ENCODE measurements at regions not wholly inside any gene's neighbourhood (a gene's known extent, or its start where the extent isn't known, plus 50 kb on each side); places are given as distances from the start of the nearest gene placed in this dataset.

- TF ChIP-seq SRSF1 (IDR thresholded peaks at IDR 0.05; ENCODE audit: low read depth, low read length) = no peak
- TF ChIP-seq, protein P1, sequence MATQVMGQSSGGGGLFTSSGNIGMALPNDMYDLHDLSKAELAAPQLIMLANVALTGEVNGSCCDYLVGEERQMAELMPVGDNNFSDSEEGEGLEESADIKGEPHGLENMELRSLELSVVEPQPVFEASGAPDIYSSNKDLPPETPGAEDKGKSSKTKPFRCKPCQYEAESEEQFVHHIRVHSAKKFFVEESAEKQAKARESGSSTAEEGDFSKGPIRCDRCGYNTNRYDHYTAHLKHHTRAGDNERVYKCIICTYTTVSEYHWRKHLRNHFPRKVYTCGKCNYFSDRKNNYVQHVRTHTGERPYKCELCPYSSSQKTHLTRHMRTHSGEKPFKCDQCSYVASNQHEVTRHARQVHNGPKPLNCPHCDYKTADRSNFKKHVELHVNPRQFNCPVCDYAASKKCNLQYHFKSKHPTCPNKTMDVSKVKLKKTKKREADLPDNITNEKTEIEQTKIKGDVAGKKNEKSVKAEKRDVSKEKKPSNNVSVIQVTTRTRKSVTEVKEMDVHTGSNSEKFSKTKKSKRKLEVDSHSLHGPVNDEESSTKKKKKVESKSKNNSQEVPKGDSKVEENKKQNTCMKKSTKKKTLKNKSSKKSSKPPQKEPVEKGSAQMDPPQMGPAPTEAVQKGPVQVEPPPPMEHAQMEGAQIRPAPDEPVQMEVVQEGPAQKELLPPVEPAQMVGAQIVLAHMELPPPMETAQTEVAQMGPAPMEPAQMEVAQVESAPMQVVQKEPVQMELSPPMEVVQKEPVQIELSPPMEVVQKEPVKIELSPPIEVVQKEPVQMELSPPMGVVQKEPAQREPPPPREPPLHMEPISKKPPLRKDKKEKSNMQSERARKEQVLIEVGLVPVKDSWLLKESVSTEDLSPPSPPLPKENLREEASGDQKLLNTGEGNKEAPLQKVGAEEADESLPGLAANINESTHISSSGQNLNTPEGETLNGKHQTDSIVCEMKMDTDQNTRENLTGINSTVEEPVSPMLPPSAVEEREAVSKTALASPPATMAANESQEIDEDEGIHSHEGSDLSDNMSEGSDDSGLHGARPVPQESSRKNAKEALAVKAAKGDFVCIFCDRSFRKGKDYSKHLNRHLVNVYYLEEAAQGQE (IDR thresholded peaks at IDR 0.05; ENCODE audit: borderline replicate concordance) = no peak
- TF ChIP-seq, protein P1 (CRISPR knock-in tag; IDR thresholded peaks at IDR 0.05; ENCODE audit: low read depth) = no peak
- TF ChIP-seq, protein P2, sequence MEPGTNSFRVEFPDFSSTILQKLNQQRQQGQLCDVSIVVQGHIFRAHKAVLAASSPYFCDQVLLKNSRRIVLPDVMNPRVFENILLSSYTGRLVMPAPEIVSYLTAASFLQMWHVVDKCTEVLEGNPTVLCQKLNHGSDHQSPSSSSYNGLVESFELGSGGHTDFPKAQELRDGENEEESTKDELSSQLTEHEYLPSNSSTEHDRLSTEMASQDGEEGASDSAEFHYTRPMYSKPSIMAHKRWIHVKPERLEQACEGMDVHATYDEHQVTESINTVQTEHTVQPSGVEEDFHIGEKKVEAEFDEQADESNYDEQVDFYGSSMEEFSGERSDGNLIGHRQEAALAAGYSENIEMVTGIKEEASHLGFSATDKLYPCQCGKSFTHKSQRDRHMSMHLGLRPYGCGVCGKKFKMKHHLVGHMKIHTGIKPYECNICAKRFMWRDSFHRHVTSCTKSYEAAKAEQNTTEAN (CRISPR knock-in tag; IDR thresholded peaks at IDR 0.05) = no peak
Measured at GRCh38 chr12:131589221-131589897, 121.5 kb upstream of the SFSWAP start.
